LHCN-M2 (cell line): ENCODE measurements at regions not wholly inside any gene's neighbourhood (a gene's known extent, or its start where the extent isn't known, plus 50 kb on each side); places are given as distances from the start of the nearest gene placed in this dataset.
A peak's percentile ranks its signal among the peaks of the same experiment; 100 is the strongest.
"Not testable (repeated sequence)": the region's sequence is repeated elsewhere in the genome, so short reads cannot be mapped to it uniquely, and the experiment has no call there.

Experiments used
- DNase-seq: peaks from one replicate; pipeline ENCODE4 v3.0.0-alpha.2; 2012; ENCODE audit warnings: low read depth

- DNase-seq, result no peak
These were observed 135.0 kb upstream of the JARID2 start for GRCh38 chr6:15110726-15111354.

- not testable (repeated sequence) for DNase-seq
These were observed 134.3 kb upstream of the JARID2 start for GRCh38 chr6:15111576-15111975.

GRCh38 chr6:15113587-15113986 lies 132.3 kb upstream of the JARID2 start:
- no peak for DNase-seq

DNA sequence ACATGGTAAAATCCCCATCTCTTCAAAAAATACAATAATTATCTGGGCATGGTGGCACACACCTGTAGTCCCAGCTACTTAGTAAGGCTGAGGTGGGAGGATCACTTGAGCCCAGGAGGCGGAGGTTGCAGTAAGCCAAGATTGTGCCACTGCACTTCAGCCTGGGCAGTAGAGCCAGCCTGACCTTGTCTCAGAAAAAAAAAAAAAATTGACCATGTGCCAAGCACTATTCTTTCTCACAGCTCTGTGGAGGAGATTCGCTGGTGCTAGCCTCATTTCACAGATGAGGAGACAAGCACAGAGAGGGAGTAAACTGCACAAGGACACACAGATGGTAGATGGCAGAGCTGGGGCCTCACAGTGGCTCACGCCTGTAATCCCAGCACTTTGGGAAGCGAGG lies 131.8 kb upstream of the JARID2 start:
- DNase-seq, result no peak

DNA sequence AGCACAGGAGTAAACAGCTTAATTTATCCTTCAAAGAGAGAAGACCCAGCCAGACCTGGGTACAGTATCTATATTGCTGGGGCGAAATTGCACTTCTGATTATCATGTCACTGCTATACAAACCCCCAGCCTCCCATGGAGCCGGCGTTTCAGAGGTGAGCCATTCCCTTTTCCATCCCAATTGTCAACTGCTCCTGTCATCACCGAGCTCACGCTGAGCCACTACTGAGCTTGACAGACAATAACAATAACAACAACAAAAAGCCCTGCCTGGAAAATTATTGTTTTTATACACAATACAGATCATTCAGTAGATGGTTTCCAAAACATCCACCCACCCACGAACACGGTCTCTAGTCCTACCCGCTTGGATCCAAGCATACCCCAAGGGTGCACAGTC lies 129.0 kb upstream of the JARID2 start:
- DNase-seq, result no peak

GRCh38 chr6:15121443-15121842 lies 124.4 kb upstream of the JARID2 start:
- no peak for DNase-seq

DNA sequence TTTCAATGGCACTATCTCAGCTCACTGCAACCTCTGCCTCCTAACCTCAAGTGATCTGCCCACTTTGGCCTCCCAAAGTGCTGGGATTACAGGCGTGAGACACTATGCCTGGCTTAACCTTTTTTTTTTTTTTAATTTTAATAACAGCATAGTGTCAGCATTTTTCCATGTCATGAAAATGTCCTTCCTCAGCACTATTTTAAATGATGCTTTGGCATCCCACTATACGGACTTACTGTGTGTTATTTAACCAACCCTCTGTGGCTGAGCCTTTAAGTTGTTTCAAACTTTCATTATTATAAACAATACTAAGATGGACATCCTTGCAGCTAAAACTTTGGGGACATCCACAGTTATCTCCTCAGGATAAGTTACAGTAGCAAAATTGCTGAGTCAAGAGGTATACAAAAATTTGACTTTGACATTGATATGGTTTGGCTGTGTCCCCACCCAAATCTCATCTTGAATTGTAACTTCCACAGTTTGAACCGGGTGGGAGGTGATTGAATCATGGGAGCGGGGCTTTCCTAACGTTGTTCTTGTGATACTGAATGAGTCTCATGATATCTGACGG lies 123.8 kb upstream of the JARID2 start:
- DNase-seq, result no peak

- DNase-seq, result peak; percentile 14
These were observed 116.0 kb upstream of the JARID2 start for GRCh38 chr6:15129887-15130286.

- no peak for DNase-seq
These were observed 114.6 kb upstream of the JARID2 start for GRCh38 chr6:15131234-15131633.

GRCh38 chr6:15131651-15132061 lies 114.2 kb upstream of the JARID2 start:
- no peak for DNase-seq

DNA sequence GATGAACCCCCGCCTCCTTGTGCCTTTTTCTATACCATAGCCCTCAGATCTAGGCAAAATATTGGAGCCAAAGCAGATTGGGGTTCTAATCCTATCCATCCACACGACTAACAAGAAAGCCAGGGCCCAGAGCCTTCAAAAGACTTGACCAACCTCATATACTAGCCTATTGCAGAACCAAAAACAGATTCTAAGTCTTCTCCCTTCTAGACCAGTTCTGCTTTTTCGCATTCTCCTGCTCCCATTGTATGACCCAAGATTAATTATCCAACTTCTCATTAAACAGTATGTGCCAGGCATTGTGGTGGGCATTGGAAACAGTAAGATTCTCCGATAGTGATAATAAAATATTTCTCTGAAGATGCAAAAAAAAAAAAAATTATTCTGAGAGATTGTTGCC lies 113.7 kb upstream of the JARID2 start:
- DNase-seq, result no peak

DNA sequence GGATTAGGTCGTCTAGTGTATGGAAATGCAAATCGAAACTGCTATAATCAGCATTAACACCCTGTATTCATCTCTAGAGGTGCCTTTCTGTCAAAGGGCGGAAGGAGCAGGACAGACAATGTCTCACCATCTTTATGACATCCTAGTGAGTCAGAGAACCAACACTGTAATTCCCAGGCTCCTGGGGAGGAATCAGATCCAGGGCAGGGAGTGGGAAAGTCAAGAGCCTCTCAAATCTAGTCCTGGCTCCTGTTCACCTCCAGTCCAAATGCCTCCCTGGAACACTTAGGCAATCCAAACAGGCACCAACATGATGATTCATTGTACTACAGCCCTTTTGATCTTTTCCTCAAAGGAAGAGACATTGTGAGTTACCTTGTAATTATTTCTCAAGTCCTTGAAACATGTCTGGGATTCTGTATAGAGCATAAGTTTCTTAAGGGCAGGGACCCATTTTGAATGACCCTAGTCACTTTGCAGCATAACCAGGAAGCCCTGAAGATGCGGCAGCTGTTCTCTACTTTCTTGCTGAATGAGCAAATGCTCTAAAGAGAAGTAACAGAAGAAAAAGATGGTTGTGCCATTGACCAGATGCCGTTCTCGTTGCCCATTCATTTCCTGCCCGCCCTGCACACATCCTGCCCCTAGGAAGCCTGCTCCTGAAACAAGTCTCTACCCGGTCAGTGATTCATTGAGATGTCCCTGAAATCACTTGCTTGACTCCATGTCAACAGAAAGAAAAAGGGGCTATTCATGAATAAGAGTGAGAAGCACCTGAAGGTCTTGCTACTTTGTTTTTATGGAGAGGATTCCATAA lies 112.8 kb upstream of the JARID2 start:
- peak; percentile 91 for DNase-seq

DNA sequence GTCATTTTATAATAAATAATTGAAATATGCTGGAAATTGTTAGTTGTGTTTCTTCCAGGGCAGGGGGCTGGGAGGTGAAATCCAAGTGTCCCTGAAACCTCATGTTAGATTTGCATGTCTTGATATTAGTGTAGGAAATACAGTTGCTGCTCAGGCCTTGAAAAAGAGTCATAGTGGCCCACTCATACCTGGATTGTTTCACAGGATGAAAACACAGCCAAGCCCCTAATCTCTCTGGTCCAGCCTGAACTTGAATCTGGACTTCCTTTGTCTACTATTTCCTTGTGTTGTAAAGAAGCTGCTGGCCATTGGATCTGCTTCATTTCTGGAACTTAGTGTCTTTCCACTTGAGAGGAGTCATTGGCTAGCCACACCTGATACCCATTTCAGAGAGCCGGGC lies 108.8 kb upstream of the JARID2 start:
- no peak for DNase-seq

DNA sequence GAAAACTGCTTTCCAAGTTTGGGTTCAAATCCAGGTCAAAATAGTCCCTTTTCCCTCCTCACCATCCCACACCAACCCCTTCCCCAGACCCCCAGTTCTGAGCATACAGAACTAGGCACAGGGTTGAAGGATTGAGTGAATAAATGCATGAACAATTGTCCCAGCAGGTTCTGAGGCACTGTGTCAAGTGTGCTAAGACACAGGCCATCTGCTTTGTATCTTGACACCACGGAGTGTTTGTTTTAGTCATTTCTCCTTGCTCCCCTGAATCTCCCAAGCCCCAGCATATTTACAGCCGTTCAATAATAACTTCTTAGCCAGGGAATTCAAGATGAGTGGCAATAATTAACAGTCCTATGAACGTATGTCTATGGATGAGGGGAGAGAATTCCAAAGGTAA lies 102.8 kb upstream of the JARID2 start:
- DNase-seq, result no peak

- DNase-seq, result no peak
These were observed 102.3 kb upstream of the JARID2 start for GRCh38 chr6:15143540-15143939.

DNA sequence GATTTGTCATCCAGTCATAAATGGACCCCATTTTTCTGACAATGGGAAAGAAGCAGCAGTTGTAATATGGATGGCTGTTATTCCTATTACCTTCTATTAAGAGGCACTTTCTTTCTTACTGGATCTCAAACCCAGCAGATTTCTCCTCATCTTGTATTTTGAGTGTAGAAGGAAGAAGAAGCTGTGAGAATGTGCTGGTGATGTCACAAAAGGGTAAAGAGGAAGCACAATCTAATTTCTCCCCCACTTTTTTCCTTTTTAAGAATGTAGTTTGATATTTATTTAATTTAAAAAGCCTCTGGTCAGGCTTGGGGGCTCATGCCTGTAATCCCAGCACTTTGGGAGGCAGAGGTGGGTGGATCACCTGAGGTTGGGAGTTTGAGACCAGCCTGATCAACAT lies 100.0 kb upstream of the JARID2 start:
- DNase-seq, result no peak

GRCh38 chr6:15147827-15148226 lies 98.0 kb upstream of the JARID2 start:
- no peak for DNase-seq

DNA sequence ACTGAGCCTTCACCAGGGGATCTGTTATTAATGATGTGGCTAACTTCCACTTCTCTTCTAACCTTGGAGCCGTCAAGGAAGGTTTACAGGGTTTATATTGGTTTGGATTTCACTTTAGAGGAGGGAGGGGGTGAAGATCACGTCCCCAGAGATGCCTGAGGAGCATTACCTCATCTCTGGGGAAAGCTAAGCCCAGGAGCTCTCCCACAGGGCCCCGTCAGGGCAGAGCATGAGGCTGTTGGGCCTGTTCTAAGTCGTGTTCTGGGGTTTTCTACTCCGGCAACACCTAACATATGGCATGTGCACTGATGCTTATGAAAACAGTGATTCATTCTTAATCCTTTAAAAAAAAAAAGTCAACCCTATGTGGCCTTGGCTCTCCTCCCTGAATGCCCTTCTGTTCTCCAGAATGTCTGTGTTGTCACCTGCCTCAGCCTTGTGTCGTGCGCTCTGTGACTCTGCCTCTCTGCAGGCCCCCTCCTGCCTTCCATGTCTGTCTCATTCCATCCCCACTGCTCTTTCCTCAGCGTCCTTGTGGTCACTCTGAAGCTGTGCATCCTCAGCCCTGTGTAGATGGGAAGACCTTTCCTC lies 97.4 kb upstream of the JARID2 start:
- DNase-seq, result peak; percentile 85

DNA sequence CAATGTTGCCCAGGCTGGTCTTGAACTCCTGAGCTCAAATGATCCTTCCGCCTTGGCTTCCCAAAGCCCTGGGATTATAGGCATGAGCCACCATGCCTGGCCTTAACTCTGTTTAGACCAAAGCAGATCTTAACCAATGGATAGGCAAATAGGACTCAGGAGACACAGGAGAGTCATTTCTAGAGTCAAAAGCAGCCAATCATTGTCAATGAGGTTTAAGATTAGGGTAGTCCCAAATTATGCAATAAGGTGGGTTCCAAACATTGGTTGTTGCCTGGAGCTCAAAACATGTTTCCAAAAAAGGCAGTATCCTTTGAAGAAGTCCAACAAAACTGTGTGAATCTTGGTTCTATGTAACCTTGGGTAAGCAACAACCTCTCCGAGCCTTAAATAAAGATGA lies 95.7 kb upstream of the JARID2 start:
- DNase-seq, result no peak

- DNase-seq, result no peak
These were observed 93.2 kb upstream of the JARID2 start for GRCh38 chr6:15152700-15153099.

DNA sequence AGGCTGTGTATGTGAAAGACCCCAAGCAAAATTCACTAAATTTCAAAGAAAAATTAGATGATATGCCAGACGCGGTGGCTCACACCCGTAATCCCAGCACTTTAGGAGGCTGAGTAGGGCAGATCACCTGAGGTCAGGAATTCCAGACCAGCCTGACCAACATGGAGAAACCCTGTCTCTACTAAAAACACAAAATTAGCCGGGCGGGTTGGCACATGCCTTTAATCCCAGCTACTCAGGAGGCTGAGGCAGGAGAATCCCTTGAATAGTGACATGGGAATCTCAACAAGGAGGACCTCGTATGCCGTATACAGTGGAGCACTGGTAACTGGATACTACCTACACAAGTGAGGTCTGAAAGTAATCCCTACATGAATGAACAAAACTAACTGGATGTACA lies 92.7 kb upstream of the JARID2 start:
- DNase-seq, result no peak

GRCh38 chr6:15157479-15157878 lies 88.4 kb upstream of the JARID2 start:
- DNase-seq, result no peak
